Transverse colon (tissue), 4 donors: ENCODE measurements at regions not wholly inside any gene's neighbourhood (a gene's known extent, or its start where the extent isn't known, plus 50 kb on each side); places are given as distances from the start of the nearest gene placed in this dataset.

Source experiments
- DNase-seq: peaks from one replicate; pipeline ENCODE4 v3.0.0-alpha.2; 2019
- H3K27ac ChIP-seq, 4 donors: fragments of 200-600 bp; sonication (generic); 2 replicates each; pipeline ENCODE4 v1.5.1; 2016 to 2018; ENCODE audit warnings: inconsistent platforms in 4 of 4
- H3K27me3 ChIP-seq: fragments of 200-600 bp; sonication (generic); 2 replicates; pipeline ENCODE4 v1.5.1; 2017; ENCODE audit warnings: inconsistent platforms
- H3K36me3 ChIP-seq, 4 donors: fragments of 200-600 bp; sonication (generic); 2 replicates each; pipeline ENCODE4 v1.5.1; 2017 to 2019; ENCODE audit warnings: inconsistent platforms in 4 of 4
- H3K4me1 ChIP-seq, 4 donors: fragments of 200-600 bp; sonication (generic); 2 replicates each; pipeline ENCODE4 v1.5.1; 2017 to 2020; ENCODE audit warnings: inconsistent platforms in 4 of 4
- H3K4me3 ChIP-seq, 4 donors: fragments of 200-600 bp; sonication (generic); 1 replicate in 1 of 4; 2 replicates in 3 of 4; pipeline versions ENCODE4 v1.5.1 to v1.6.1; 2017 to 2019; ENCODE audit warnings: inconsistent platforms in 4 of 4
- H3K9me3 ChIP-seq, 2 donors: fragments of 200-600 bp; sonication (generic); 2 replicates each; pipeline ENCODE4 v1.5.1; 2017 to 2019; ENCODE audit warnings: inconsistent platforms in 2 of 2
- EP300 ChIP-seq: sonication (generic); formaldehyde crosslinking; IDR thresholded peaks from one replicate; pipeline ENCODE4 v1.6.1; 2017; ENCODE audit warnings: antibody characterized with exemption, low read depth
- POLR2A ChIP-seq: fragments of 450-650 bp; IDR thresholded peaks from one replicate; pipeline ENCODE4 v1.6.1; 2016; ENCODE audit warnings: antibody characterized with exemption, mild to moderate bottlenecking, moderate library complexity
- POLR2AphosphoS5 ChIP-seq, 3 donors: sonication (generic); formaldehyde crosslinking; IDR thresholded peaks; one replicate each; pipeline ENCODE4 v1.6.1; 2016; ENCODE audit warnings: antibody characterized with exemption in 3 of 3
- WGBS, 2 donors: methylation state at CpG; one replicate each; pipeline ENCODE4 v1.1.5; 2018; ENCODE audit warnings: low coverage in 1 of 2; 5-methylcytosine and 5-hydroxymethylcytosine counted together
- in situ Hi-C, 4 donors: fragments of 200-750 bp; cut with MboI; loops; one replicate each; pipeline versions ENCODE4 v1.15.0 to v1.15.1; 2017; ENCODE audit warnings: low sequenced_read_pairs in 3 of 4, low pct_ligation_motif_present in 1 of 4, low pct_unique_long_range_greater_than_20kb in 1 of 4
- intact Hi-C: fragments of 100-400 bp; cut with DNase I; formaldehyde crosslinking; loops from one replicate; pipeline ENCODE4 v1.15.1; 2023; ENCODE audit warnings: low total_unique reads
- TF ChIP-seq, protein P1 (sequence below), 5 experiments: fragments of 200-600 bp in 3 of 5; fragments of 450-650 bp in 2 of 5; sonication (generic) in 3 of 5; IDR thresholded peaks; 1 replicate in 2 of 5; 2 replicates in 3 of 5; pipeline ENCODE4 v1.5.1; 2016 to 2017; ENCODE audit warnings: antibody characterized with exemption in 5 of 5, inconsistent platforms in 3 of 5, mild to moderate bottlenecking in 2 of 5, moderate library complexity in 1 of 5

GRCh38 chr14:87080146-87080545 lies 912.8 kb downstream of the GALC start:
- H3K4me1 ChIP-seq: no peaks in the 10 kb centered on the region
- intact Hi-C loops: no loop called here
- no peak overlapping the region for H3K4me3 ChIP-seq
- no peaks in the 10 kb centered on the region for H3K27me3 ChIP-seq
- no peaks in the 10 kb centered on the region for H3K36me3 ChIP-seq
- DNase-seq: no peak
- 84 to 92% methylated on average over 3 to 7 of the region's 7 CpGs for WGBS, 2 donors
- in situ Hi-C loops: no loop called here
- no peak overlapping the region for H3K27ac ChIP-seq
- H3K9me3 ChIP-seq: no peaks in the 10 kb centered on the region
- TF ChIP-seq POLR2A: no peak
- no peak for TF ChIP-seq POLR2AphosphoS5 (IDR thresholded peaks at IDR 0.05)
- TF ChIP-seq, protein P1, sequence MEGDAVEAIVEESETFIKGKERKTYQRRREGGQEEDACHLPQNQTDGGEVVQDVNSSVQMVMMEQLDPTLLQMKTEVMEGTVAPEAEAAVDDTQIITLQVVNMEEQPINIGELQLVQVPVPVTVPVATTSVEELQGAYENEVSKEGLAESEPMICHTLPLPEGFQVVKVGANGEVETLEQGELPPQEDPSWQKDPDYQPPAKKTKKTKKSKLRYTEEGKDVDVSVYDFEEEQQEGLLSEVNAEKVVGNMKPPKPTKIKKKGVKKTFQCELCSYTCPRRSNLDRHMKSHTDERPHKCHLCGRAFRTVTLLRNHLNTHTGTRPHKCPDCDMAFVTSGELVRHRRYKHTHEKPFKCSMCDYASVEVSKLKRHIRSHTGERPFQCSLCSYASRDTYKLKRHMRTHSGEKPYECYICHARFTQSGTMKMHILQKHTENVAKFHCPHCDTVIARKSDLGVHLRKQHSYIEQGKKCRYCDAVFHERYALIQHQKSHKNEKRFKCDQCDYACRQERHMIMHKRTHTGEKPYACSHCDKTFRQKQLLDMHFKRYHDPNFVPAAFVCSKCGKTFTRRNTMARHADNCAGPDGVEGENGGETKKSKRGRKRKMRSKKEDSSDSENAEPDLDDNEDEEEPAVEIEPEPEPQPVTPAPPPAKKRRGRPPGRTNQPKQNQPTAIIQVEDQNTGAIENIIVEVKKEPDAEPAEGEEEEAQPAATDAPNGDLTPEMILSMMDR (IDR thresholded peaks at IDR 0.05): no peak
- no peak for TF ChIP-seq EP300

GRCh38 chr14:87079416-87079815 lies 913.6 kb downstream of the GALC start:
- Histone ChIP-seq H3K4me3 (no peak overlapping the region), H3K36me3 (no peaks in the 10 kb centered on the region), H3K27me3 (no peaks in the 10 kb centered on the region), H3K27ac (no peak overlapping the region), H3K4me1 (no peaks in the 10 kb centered on the region), H3K9me3 (no peaks in the 10 kb centered on the region)
- intact Hi-C loops: no loop called here
- DNase-seq: no peak
- in situ Hi-C loops: no loop called here
- TF ChIP-seq, protein P1 (IDR thresholded peaks at IDR 0.05): no peak
- TF ChIP-seq EP300: no peak
- TF ChIP-seq POLR2A: no peak
- TF ChIP-seq POLR2AphosphoS5 (IDR thresholded peaks at IDR 0.05): no peak
- 60 to 64% methylated on average over 6 of the region's 6 CpGs for WGBS, 2 donors

GRCh38 chr14:87076922-87077321 lies 916.1 kb downstream of the GALC start:
- Histone ChIP-seq H3K9me3 (no peaks in the 10 kb centered on the region), H3K27ac (no peak overlapping the region), H3K4me1 (no peaks in the 10 kb centered on the region), H3K4me3 (no peak overlapping the region), H3K27me3 (no peaks in the 10 kb centered on the region), H3K36me3 (no peaks in the 10 kb centered on the region)
- TF ChIP-seq EP300 (no peak), POLR2AphosphoS5 (IDR thresholded peaks at IDR 0.05) (no peak), POLR2A (no peak)
- TF ChIP-seq, protein P1 (IDR thresholded peaks at IDR 0.05): no peak
- in situ Hi-C loops (no loop called here), intact Hi-C loops (no loop called here)
- DNase-seq: no peak

DNA sequence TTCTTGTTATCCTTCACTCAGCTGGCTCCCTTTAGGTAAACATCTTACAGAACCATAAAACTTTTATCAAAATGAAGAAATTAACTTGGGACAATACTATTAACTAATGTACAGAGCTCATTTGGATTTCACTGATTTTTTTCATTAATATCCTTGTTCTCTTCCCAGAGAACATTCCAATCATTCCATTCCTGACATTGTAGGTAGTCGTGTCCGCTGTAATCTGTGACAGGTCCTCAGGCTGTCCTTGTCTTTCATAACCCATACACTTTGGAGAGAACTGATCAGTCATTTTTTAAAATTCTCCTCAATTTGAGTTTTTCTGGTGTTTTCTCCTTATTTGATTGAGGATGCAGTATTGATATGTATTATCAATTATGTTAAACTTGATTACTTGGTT lies 916.8 kb downstream of the GALC start:
- no peak for DNase-seq
- H3K4me3 ChIP-seq: no peak overlapping the region
- H3K4me1 ChIP-seq: no peaks in the 10 kb centered on the region
- H3K27ac ChIP-seq: no peak overlapping the region
- H3K36me3 ChIP-seq: no peaks in the 10 kb centered on the region
- H3K9me3 ChIP-seq: no peaks in the 10 kb centered on the region
- intact Hi-C loops (no loop called here), in situ Hi-C loops (no loop called here)
- TF ChIP-seq POLR2AphosphoS5 (IDR thresholded peaks at IDR 0.05): no peak
- TF ChIP-seq, protein P1 (IDR thresholded peaks at IDR 0.05): no peak
- no peak for TF ChIP-seq POLR2A
- no peak for TF ChIP-seq EP300
- WGBS, 2 donors: 65 to 74% methylated on average over 2 of the region's 2 CpGs
- no peaks in the 10 kb centered on the region for H3K27me3 ChIP-seq
